HEK293T (cell line): ENCODE measurements at regions not wholly inside any gene's neighbourhood (a gene's known extent, or its start where the extent isn't known, plus 50 kb on each side); places are given as distances from the start of the nearest gene placed in this dataset.

Source experiments
- ARNT ChIP-seq: fragments of 450-650 bp; IDR thresholded peaks from 2 replicates; pipeline ENCODE4 v1.6.1; 2017; ENCODE audit warnings: mild to moderate bottlenecking
- BHLHE40 ChIP-seq: fragments of 450-650 bp; IDR thresholded peaks from 2 replicates; pipeline ENCODE4 v1.6.1; 2016; ENCODE audit warnings: mild to moderate bottlenecking, moderate library complexity, borderline replicate concordance
- CTBP1 ChIP-seq: fragments of 450-650 bp; IDR thresholded peaks from 2 replicates; pipeline ENCODE4 v1.6.1; 2016; ENCODE audit warnings: borderline replicate concordance
- ELF4 ChIP-seq: fragments of 450-650 bp; IDR thresholded peaks from 2 replicates; pipeline ENCODE4 v1.6.1; 2017; ENCODE audit warnings: antibody characterized with exemption
- FOXA1 ChIP-seq: fragments of 450-650 bp; IDR thresholded peaks from 2 replicates; pipeline ENCODE4 v1.6.1; 2016; ENCODE audit warnings: mild to moderate bottlenecking
- L3MBTL2 ChIP-seq: fragments of 450-650 bp; conservative IDR thresholded peaks from 2 replicates; pipeline ENCODE4 v1.6.1; 2016; ENCODE audit warnings: mild to moderate bottlenecking
- LEF1 ChIP-seq: fragments of 450-650 bp; IDR thresholded peaks from 2 replicates; pipeline ENCODE4 v1.6.1; 2017; ENCODE audit warnings: mild to moderate bottlenecking, borderline replicate concordance
- SP1 ChIP-seq: fragments of 450-650 bp; IDR thresholded peaks from 2 replicates; pipeline ENCODE4 v1.6.1; 2017
- SUZ12 ChIP-seq: fragments of 450-650 bp; IDR thresholded peaks from 2 replicates; pipeline ENCODE4 v1.6.1; 2016; ENCODE audit warnings: mild to moderate bottlenecking
- TARDBP ChIP-seq: fragments of 450-650 bp; IDR thresholded peaks from 2 replicates; pipeline ENCODE4 v1.6.1; 2016
- ZNF384 ChIP-seq: fragments of 450-650 bp; IDR thresholded peaks from 2 replicates; pipeline ENCODE4 v1.6.1; 2016
- TF ChIP-seq, protein P1 (sequence below): fragments of 450-650 bp; IDR thresholded peaks from 2 replicates; pipeline ENCODE4 v1.6.1; 2016

DNA sequence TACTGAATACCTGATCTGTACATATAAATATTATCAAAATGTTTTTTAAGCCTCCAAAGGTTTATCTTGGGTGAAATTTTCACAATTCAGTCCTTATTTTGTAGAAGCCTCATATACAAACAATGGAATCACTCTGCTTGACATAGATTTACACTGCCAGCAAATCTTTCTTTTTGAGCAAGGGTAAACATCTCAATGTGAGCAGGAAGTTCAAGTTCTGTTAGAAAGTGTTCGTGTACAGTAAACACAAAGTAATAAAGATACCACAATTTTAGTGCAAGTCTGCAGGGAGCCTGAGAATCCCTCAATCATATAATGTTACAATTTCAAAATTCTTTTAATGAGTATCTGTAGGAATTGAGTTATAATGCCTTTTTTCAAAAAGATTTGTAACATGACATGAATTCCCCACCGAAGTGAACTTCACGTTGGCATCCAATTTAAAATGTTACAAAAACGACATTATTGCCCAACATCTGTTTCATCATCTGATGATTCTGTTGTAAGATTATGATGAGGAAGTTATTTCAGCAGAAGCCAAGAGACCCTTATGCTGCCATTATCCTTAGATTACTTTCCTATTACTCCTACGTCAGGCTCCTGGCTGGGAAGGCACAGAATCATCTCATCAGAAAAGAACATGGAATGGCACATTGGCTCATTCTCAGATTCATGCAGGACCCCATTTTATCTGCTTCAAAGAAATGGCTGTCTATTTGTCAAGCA, 283.9 kb upstream of the ACVR2A start:
- TF ChIP-seq SP1 (no peak), CTBP1 (no peak), L3MBTL2 (no peak), ELF4 (no peak), BHLHE40 (no peak), FOXA1 (no peak), SUZ12 (no peak), TARDBP (no peak), LEF1 (no peak), ZNF384 (no peak), ARNT (no peak)
- TF ChIP-seq, protein P1, sequence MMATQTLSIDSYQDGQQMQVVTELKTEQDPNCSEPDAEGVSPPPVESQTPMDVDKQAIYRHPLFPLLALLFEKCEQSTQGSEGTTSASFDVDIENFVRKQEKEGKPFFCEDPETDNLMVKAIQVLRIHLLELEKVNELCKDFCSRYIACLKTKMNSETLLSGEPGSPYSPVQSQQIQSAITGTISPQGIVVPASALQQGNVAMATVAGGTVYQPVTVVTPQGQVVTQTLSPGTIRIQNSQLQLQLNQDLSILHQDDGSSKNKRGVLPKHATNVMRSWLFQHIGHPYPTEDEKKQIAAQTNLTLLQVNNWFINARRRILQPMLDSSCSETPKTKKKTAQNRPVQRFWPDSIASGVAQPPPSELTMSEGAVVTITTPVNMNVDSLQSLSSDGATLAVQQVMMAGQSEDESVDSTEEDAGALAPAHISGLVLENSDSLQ: no peak
